Glomerular visceral epithelial cell (primary cell): ENCODE measurements at regions not wholly inside any gene's neighbourhood (a gene's known extent, or its start where the extent isn't known, plus 50 kb on each side); places are given as distances from the start of the nearest gene placed in this dataset.
"Not testable (repeated sequence)": the region's sequence is repeated elsewhere in the genome, so short reads cannot be mapped to it uniquely, and the experiment has no call there.

Source experiments
- DNase-seq: peaks from one replicate; pipeline ENCODE4 v3.0.0-alpha.2; 2016; ENCODE audit errors: extremely low spot score

- no peak for DNase-seq
These were observed 256.2 kb downstream of the TSN start for GRCh38 chr2:122011493-122012270.

- no peak for DNase-seq
These were observed 263.3 kb downstream of the TSN start for GRCh38 chr2:122018736-122019135.

DNA sequence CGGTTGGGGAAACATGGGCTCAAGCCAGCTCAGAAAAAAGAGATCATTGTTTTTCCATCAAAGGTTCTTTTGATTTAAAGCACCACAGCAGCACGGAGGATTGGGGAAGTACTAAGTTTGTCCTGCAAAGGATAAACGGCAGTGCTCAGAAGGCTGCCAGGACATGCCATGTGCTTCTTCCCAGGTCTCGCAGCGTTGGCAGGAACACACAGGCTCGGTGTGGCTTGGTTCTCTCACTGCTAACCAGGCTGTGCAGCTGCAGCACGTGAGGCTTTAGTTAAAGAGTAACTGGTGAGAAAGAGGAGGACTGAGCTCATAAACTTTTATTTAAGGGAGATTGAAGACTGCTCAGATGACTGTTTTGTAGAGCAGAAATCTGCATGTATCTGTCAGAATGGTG lies 264.3 kb downstream of the TSN start:
- DNase-seq, result peak; percentile 38

- no peak for DNase-seq
These were observed 264.9 kb downstream of the TSN start for GRCh38 chr2:122020377-122020776.

DNA sequence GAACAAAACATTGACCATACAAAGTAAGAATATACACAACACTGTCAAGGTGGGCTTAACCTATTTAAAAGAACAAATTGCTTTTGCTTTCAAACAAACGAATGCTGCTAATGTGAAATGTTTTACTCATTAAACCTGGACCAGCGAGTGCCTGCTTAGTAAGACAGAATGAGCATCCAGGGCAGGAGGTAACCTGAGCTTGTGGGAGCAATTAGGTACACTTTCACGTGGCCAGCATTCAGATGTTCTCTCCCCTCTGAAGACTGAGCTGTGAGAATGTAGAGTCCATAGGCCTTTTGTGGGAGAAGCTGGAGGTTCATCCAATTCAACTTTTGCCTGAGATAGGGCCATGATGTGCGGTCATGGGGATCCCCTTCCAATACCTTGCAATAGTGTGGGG lies 266.5 kb downstream of the TSN start:
- no peak for DNase-seq

- no peak for DNase-seq
These were observed 267.1 kb downstream of the TSN start for GRCh38 chr2:122022531-122022930.

GRCh38 chr2:122023059-122023864 lies 267.8 kb downstream of the TSN start:
- DNase-seq, result no peak

- no peak for DNase-seq
These were observed 272.2 kb downstream of the TSN start for GRCh38 chr2:122027510-122028217.

GRCh38 chr2:122028371-122029100 lies 273.1 kb downstream of the TSN start:
- DNase-seq, result no peak

DNA sequence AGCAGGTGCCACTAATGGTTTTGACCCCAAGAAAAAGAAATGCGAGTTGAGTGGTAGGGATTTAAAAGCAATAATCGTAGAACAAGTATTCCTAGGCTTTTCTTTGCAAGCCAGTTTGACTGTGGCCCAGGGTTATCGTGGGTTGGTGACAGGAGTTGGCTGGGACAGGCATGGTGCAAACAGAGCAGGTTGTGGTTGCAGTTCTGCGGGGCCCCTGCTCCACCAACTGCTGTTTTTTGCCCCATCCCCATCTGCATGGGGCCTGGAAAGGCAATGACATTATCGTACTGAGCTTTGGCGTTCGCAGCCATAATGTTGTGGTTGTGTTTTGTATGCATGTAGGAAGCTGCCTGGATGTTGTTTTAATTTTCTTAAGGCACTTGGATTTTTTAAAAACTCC lies 274.0 kb downstream of the TSN start:
- DNase-seq, result no peak

DNA sequence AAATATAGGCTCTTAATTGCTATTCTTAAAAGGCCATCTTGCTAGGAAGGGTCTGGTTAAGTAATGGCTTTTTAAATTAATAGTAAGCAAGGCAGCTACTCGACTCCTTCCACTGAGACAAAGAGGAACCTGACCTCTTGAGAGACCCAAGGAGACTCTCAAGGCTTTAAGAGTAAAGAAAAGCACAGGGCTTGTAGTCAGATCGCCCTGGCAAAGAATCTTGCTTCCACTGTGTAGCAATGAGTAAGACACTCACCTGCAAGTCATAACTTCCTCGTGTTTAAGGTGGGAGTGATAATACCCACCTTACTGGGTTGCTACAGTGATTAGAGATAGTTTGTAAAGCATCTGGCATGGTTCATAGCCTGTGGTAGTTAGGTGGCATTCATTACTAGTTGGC lies 274.5 kb downstream of the TSN start:
- no peak for DNase-seq

- DNase-seq, result peak; percentile 5
These were observed 276.3 kb downstream of the TSN start for GRCh38 chr2:122031544-122032263.

GRCh38 chr2:122032264-122032645 lies 276.8 kb downstream of the TSN start:
- DNase-seq, result no peak

DNA sequence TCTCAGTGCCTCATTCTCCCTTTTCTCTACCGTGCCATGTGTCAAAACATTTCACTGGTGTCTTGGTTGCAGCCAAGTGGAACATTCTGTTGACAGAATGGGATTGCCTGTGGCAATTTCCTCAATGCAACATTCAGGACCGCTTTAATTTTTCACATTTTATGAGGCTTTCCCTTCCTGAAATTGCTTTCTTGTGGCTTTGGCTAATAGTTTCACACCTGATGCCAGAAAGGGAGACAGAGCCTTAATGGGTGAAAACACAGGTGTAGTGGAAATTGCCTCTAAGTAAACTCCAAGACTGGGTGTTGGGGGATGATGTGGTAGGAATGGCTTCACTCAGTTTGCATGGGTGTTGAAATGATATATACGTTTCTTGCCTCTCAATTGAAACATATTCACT lies 278.3 kb downstream of the TSN start:
- DNase-seq, result no peak

- DNase-seq, result no peak
These were observed 278.9 kb downstream of the TSN start for GRCh38 chr2:122034344-122034743.

DNA sequence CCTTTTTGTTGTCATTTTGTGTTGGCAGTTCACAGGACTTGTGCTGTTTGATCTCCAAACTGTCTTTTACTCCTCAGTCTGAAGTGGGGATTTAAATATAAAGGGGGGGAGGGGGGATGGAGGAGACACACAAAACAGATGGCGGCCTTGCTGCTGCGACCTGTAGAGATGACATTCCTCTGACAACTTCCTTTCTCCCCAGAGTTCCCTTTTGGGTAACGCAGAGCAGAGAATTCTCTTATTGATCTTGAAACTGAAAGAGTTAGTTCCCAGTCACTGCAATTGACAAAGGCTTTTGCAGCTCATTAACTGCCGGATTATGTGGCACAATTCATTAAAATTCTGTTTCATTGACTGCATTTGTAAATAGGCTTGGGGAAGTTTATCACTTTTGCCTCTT lies 279.3 kb downstream of the TSN start:
- no peak for DNase-seq

- DNase-seq, result not testable (repeated sequence)
These were observed 283.4 kb downstream of the TSN start for GRCh38 chr2:122038816-122039215.

GRCh38 chr2:122041455-122041854 lies 286.0 kb downstream of the TSN start:
- DNase-seq, result no peak

DNA sequence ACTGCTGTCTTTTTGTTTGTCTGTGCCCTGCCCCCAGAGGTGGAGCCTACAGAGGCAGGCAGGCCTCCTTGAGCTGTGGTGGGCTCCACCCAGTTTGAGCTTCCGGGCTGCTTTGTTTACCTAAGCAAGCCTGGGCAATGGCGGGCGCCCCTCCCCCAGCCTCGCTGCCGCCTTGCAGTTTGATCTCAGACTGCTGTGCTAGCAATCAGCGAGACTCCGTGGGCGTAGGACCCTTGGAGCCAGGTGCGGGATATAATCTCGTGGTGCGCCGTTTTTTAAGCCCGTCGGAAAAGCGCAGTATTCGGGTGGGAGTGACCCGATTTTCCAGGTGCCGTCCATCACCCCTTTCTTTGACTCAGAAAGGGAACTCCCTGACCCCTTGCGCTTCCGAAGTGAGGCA lies 296.2 kb downstream of the TSN start:
- DNase-seq, result not testable (repeated sequence)

GRCh38 chr2:122055521-122055931 lies 300.1 kb downstream of the TSN start:
- no peak for DNase-seq

DNA sequence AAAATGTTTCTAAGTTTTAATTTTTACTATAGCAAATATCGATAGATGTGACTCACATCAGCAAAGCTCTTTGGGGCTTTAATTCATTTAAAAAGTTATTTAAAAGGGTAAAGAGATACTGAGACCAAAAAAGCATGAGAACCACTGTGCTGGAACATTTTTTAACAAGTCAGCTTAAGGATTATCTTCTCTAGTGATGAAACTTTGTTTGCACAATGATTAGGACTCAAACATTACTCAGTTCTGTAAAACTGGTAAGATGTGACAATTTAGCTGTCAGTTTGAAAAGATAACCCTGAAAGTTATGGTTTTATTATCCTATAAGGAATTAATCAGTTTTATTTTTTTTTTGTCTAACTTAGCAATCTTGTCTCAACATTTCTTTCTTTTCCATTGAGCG lies 301.4 kb downstream of the TSN start:
- DNase-seq, result no peak
